ENCODE measurements at regions not wholly inside any gene's neighbourhood (a gene's known extent, or its start where the extent isn't known, plus 50 kb on each side); places are given as distances from the start of the nearest gene placed in this dataset.

DNA sequence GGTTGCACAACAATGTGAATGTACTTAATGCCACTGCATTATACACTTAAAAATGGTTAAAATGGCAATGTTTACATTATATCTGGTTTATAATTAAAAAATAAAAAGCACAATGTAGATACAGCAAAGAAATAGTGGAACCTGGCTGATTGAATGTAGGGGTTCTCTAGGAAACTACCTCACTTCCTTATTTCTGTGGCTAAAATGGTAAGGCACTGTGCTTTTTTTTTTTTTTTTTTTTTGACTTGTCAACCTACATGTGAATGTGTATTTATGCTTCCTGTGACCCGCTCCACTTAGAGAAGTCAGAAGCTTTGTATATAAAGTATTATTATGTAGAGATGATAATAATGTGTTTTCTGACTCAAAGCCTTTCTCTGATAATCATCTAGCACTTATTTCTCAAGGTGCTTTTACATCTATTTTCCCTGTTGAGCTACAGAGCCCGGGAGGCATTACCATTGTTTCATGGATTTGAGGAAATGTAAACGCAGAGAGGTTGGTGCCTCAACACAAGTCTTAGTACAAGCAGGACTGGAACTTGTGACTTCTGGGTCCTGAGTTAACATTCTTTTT, 55.0 kb downstream of the SOX4 start:
- no peak for DNase-seq (ENCODE audit: low read depth in 2 of 2)

DNA sequence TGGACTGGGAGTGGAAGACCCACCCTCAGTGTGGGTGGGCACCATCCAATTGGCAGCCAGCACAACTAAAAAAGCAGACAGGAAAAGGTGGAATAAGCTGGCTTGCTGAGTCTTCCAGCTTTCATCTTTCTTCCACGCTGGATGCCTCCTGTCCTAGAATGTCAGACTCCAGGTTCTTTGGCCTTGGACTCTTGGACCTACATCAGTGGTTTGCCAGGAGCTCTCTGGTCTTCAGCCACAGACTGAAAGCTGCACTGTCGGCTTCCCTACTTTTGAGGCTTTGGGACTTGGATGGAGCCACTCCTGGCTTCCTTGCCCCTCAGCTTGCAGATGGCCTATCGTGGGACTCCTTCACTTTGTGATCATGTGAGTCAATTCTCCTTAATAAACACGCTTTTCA, 59.8 kb downstream of the SOX4 start:
- DNase-seq (ENCODE audit: low read depth in 2 of 2) = no peak

DNA sequence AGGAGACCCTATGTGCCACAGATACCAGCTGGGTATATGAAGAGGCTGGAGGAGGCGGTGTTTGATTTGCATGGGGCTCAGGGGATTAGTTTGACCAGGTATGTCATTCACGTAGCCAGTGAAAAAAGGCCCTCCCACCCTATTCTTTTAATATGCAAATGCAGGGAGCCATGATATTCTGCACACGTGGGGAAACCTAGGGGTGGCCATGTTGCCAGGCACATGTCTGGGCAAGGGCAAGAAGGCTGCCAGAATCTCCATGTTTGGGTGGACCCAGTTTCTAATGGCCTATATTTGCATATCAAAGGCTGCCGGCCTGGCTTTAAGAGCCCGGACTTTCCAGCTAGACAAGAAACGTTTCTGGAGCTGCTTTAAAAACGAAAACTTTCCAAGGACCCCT, 60.4 kb downstream of the SOX4 start:
- DNase-seq (ENCODE audit: low read depth in 2 of 2) = no peak

DNA sequence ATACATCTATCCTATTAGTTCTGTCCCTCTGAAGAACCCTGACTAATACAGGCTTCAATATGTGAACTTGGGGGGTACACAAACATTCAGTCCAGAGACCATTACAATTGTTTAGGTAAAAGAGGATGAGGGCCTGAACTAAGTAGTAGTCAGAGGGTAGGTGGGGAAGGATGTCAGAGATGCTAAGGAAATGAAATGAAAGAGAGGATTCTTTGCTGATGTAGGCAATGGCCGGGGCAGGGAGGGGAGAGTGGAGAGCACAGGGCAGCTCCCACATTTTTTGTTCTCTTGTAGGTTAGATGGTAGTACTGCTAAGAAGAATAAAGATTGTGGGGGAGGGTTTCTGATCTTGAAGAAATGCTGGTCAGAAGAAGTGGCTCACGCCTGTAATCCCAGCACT, 60.8 kb downstream of the SOX4 start:
- DNase-seq (ENCODE audit: low read depth in 2 of 2) = no peak

DNA sequence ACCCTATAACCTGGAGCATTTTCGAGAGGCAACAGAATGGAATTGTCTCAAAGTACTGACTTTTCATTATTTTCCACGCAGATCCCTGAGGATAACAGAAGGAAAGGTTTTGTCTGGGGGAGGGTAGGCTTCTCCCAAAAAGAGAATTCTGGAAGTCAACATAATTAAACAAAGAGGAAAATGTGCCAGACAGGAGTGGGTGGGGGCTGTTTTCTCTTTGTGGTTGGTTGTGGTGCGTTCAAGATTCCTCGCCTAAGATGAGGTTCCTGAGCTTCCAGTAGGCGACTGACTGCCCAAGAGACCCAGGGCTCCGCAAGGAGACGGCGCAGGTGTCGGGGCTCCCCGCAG, 70.4 kb downstream of the SOX4 start:
- DNase-seq (ENCODE audit: low read depth in 2 of 2) = no peak

DNA sequence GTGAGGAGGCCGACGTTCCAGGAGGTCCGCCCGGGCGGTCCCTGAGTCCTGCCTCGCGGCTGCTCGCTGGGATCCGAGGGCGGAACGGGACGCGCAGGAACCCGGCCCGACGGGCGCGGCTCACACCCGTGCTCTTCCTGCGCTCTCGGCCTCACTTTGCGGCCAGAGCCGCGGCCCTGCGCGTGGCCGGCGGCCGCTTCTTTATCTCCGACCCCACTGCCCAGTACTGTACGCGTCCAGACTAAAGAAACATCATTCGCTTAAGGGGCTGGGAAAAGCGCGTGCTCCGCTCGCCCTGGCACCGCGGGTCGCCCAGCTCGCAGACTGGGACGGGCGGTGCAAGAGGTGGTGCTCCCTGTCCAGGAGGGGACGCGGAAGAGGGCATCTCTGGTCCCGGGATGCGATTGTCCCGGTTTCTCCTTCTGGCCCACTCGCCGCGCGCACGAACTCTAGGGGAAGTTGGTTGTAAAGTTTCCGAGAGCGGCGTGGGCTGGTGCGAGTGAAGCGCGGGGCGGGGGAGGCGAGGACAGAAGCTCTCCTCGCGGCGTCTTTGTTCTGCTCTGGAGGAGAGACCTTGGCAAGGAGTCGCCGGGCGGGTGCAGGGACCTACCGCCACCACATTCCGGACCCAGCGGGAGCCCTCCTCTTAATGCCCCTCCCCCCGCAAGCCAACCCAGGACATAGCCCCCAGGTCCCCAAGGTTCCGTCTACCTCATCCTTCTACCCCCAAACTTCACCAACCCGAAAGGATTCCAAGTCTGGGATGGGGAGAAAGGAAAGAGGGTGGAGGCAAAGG, 71.0 kb downstream of the SOX4 start:
- DNase-seq (ENCODE audit: low read depth in 2 of 2) = no peak

DNA sequence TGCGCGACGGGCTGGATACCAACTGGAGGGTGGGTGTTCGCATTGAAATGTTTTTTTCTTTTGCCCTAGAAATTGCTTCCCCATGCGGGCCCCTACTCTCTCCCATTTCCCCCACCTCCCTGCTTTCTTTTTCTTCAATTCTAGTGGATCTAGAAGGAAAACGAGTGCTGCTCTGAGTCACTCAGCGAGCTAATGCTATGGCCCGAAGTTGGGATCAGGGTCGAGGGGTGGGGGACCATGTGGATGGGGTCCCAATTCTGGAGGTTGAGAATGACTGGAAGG, 71.5 kb downstream of the SOX4 start:
- DNase-seq (ENCODE audit: low read depth in 2 of 2) = no peak

DNA sequence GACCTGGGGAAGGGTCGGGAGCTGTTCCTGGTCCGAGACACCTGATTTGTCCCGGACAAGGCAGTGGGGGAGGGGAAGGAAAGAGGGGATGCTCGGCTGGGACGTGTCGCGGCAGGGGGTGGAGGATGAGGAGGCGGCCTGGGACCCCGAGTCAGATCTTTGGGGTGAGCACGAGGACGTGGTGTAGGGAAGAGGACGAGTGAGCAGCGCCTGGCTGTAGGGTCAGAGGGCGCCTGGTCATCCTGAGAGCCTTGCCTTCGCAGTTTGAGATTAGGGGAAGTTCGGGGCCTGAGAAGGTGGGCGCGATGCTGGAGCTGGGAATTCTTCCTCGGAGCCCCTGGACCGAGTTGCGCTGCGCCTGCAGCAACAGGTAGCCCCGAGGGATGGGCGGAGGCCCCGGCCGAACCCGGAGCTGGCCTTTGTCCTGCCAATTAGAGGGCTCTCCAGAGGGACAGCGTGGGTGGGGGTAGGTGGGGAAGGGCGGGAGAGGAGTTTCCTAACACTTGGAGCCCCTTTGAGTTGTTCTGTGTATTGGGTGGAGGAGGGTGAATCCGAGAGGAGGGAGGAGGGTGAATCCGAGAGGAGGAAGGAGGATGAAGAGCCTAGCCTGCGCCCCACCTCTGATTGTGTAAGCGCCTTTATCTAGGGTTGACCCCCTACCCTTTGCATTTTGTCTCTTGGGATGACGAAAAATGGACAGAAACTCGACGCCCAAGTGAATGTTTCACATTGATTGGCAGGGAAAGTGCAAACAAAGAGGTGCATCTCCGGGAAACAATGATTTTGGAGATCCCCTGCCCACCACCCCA, 72.0 kb downstream of the SOX4 start:
- no peak for DNase-seq (ENCODE audit: low read depth in 2 of 2)

DNA sequence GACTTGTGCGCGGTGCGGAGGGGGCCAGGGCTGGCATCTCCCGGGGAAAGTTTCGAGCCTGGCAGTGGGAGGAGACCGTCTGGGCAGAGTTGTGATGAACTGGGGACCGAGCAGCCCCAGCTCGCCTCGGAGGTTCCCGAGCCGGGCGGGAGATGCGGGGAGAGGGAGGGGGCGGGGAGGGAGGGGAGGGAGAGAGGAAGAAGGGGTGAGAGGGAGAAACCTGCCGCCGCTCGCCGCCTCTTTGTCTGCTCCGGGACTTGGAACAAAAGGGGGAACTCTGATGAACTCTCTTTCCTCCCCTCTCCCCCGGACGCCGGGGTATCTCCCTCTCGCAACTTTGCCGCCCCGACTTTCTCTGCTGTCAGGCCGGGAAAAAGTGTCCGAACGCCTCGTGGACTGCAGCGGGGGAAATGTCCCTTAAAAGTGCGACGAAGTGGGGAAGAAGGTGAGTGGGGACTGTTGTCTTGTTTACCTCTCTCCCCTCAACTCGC, 72.7 kb downstream of the SOX4 start:
- DNase-seq (ENCODE audit: low read depth in 2 of 2) = no peak

DNA sequence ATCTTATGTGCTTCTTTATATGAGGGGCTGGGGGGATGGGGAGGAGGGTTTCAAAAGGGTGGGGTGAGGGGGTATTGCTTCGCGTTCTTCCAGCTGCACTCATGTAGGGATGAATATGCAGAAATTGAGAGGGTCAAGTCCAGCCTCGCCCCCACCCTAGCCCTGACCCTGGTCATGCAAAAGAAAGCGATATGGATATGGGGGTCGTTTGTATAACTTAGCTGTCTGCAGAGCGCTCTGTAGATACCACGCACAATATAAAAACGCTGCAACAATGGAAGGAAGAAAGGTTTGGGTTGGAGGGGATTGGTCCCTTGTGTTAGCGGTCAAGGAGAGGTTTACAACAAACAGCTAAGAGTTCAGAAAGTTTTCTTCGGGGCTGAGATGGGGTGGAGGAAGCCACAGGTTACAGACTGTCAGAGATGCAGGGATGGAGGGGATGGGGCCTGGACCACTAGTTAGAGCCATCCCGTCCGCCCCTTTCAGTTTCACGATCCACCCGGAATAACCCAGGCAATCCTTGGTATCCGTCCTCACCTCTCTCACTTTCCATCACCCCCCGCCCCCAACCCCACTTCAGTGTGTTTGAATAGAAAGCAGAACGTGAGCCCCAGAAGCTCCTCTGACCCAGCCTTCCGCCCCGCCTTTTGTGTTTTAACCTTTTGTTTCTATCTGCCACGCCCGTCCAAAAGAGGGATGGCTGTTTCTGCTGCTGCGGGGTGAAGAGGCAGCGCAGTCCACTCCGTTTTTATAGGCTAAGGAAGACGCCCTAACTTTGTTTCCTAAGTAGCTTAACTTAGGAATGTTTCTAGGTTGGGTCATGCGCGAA, 73.5 kb downstream of the SOX4 start:
- DNase-seq (ENCODE audit: low read depth in 2 of 2) = no peak

DNA sequence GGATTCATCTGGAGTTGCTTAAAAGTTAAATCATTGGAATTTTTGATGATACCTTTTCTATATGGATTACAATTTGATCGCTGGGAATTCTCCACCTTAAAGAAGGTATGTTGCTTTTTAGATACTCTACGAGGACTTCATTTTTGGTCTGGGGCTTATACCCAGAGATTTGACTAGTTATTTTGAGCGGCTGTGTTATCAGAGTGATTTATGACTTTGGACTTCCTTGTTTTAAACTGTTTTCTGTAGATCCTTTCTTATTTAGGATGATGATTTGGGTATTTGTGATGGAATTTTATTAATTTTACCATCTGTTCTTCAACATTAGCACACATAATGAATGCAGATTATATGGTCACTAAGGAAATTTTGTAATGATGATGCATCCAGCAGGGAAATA, 75.2 kb downstream of the SOX4 start:
- DNase-seq (ENCODE audit: low read depth in 2 of 2) = no peak

DNA sequence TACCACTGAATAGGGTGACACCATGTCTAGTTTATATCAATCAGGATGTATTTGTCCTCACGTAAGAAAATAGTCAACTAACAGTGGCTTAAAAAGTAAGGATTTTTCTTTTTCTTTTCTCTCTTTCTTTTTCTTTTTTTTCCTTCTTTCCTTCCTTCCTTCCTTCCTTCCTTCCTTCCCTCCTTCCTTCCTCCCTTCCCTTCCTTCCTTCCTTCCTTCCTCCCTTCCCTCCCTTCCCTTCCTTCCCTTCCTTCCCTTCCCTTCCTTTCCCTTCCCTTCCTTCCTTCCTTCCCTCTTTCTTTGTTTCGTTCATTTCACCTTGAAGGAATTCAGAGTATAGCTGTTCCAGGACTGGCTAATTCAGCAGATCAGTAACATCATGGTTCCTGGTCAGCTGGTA, 83.2 kb downstream of the SOX4 start:
- no peak for DNase-seq (ENCODE audit: low read depth in 2 of 2)

DNA sequence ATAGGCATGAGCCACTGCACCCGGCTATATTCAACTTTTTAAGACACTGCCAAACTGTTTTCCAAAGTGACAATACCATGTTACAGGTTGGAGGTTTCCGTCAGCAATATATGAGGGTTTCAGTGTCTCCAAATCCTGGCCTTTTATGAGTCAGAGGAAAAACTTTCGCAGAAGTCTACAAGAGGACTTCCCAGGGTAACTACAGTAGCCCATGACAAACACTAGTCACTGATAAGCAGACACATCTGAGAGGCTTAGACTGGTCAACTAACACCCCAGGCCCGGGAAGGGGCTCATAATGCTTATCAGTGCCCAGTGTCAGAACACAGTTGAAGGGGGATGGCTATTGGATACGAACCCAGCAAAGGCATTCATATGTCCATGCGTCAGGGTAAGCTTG, 85.4 kb downstream of the SOX4 start:
- DNase-seq (ENCODE audit: low read depth in 2 of 2) = no peak

DNA sequence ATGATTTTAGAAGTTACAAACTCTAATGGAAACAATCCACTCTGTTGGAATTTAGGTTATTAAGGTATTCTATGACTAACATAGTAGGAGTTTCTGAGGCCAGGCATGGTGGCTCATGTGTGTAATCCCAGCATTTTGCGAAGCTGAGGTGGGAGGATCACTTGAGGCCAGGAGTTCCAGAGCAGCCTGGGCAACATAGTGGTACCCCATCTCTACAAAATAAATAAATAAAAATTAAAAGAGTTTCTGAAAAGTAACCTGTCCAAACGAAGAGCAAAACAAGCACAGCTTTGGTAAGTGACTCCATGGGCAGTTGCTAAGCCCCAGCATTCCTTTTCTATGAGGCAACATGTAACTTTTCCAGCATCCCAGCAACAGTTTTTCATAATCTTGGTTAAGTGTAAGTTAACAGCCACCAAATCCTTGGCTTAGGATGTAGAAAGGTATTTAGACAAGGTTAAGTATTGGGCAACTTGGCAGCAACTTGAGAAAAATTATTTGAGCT, 86.3 kb downstream of the SOX4 start:
- no peak for DNase-seq (ENCODE audit: low read depth in 2 of 2)

DNA sequence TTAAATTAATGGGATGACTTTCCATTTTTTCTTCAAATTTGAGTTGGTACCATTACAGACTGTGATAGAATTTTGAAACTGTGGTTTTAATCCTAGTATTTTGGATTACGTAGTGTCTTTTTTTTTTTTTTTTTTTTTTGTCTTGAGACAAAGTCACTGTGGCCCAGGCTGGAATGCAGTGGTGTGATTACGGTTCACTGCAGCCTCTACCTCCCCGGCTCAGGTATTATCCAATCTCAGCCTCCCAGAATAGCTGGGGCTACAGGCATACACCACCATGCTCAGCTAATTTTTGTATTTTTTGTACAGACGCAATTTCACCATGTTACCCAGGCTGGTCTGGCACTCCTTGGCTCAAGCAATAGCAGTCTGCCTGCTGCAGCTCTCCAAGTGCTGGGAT, 87.1 kb downstream of the SOX4 start:
- DNase-seq (ENCODE audit: low read depth in 2 of 2) = no peak

DNA sequence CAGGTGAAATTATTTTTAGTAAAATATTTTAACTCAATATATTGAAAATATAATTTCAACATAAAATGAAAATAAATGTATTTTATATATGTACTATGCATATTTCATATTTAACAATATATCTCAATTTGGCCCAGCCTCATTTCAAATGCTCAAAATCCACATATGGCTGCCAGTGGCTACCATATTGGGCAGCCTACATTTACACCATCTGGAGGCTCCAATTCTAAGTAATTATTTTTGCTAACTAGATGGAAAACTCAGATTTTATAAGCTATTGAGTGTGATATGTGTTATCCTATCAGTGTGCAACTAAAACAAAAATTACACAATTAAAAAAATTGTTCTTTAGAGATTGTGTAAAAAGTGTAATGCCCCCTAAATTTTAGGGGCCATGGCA, 96.9 kb downstream of the SOX4 start:
- DNase-seq (ENCODE audit: low read depth in 2 of 2) = no peak

DNA sequence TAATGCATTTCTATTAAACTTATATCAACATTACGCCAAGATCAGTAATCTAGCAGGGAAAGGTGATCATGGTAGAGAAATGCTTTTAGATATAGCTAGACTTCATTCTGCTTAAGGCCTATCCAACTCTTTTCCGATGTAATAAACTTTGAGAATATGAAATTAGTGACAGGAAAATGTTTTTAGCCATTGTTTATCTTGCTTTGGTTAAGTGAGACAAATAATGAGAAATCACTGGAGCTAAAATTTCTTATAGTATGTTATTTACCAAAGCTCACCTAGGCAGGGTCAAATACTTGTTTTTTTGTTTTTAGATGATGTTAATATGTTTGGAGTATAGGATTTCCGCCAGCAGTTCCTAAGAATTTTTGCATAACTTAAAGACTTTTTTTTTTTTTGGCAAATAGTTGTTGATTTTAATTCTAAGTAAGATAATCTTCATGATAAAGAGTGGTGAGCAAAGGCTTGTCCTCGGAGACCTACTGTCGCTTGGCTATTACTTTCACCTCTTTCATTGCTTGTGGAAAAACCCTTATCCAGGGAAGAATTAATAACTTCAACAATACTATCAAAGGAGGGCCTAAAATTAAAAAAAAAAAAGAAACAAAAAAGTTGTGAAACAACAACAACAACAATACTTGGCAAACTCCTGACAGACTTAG, 98.3 kb downstream of the SOX4 start:
- DNase-seq (ENCODE audit: low read depth in 2 of 2) = no peak

DNA sequence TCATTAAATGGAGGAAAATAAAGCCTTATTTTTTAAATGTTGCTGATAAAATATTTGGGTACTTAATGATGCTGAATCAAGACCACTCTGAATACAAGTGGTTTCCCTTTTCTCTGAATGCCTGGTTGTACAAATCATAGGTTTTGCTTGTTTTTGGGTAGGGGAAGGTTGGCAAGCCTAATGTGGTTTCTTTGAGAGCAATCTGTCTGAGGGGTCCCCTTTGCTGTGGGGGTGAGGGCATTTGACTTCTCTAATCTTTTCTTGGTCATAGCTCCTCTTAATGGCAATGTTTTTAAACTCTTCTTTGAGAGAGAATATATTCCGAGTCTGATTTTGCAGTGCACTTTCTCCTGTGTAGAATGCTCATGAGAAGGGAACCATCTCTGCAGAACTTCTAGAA, 99.2 kb downstream of the SOX4 start:
- DNase-seq (ENCODE audit: low read depth in 2 of 2) = no peak

DNA sequence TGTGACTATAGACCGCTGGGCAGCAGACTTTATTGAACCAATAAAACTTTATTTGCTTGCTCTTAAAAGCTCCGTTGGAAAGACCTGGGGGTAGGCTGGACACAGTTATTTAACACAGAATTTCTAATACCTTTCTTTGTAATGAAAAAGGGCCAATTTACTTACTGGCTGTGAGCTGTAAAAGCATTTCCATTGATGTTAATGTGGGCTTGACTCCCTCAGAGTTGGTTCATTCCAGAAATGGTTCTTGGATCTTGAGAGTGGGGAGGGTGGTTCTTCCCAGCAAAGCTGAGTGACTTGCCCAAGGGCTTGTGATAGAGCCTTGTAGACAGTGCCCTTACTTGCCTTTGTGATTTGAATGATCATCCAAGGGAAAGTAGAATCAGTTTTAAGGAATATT, 100.6 kb downstream of the SOX4 start:
- DNase-seq (ENCODE audit: low read depth in 2 of 2) = no peak

DNA sequence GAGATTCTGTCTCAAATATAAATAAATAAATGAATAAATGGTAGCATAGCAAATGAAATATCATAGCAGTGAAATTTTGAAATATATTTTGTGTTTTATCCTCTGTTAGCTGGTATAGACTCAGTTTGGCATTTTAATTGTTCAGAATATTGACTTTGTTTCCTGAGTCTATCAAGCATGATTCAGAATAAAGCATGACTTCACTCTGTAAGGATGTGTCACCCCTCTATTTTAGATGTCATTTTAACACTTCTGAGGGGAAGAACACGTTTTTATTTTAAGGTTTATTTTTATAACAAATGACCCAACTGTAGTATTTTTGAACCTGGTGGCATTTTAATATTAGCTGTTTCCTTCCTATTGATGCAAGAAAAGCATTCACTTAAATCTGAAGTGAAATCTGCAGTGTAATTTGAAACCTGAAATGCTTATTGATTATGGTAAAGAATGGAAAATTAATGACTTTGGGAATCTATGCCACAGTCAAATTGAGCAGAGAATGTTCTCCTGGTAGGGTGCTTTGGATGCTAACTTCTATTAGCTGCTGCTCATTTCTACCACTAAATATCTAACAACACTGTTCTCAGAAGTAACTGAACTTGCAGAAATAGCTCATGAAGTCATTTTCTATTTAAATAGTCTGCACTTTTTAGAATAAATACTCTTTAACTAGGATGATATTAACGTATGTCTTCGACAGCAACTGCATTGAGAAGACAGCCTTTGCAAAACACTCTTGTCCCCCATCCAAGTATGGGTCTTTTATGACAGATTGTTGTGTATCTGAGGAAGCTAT, 114.2 kb downstream of the SOX4 start:
- DNase-seq (ENCODE audit: low read depth in 2 of 2) = no peak

DNA sequence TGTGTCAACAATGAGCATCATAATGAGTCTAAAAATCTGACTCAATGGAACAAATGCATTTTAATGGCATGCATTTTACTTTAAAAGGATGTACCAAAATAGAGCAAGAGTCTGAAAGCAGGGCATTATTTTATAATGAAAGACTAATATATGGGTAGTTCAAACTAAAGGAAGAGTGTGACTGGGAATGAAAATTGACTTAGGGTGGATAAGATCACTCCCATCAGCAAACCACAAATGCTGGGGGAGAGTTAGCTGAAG, 114.7 kb downstream of the SOX4 start:
- DNase-seq (ENCODE audit: low read depth in 2 of 2) = no peak
